ENCODE measurements at regions not wholly inside any gene's neighbourhood (a gene's known extent, or its start where the extent isn't known, plus 50 kb on each side); places are given as distances from the start of the nearest gene placed in this dataset.

- H2AFZ ChIP-seq (ENCODE audit: low read length), result no peak overlapping the region
- H3K9me3 ChIP-seq (ENCODE audit: low read length), result no peaks in the 10 kb centered on the region
- H3F3A ChIP-seq (ENCODE audit: insufficient read depth, low read length), result no peaks in the 10 kb centered on the region
- H3K4me3 ChIP-seq (ENCODE audit: low read depth, low read length, poor library complexity, severe bottlenecking), result no peak overlapping the region
- H3K4me2 ChIP-seq (ENCODE audit: low read length), result no peak overlapping the region
- TF ChIP-seq EZH2 (IDR thresholded peaks at IDR 0.05; ENCODE audit: borderline replicate concordance, low read length), result no peak
- TF ChIP-seq, protein P1, sequence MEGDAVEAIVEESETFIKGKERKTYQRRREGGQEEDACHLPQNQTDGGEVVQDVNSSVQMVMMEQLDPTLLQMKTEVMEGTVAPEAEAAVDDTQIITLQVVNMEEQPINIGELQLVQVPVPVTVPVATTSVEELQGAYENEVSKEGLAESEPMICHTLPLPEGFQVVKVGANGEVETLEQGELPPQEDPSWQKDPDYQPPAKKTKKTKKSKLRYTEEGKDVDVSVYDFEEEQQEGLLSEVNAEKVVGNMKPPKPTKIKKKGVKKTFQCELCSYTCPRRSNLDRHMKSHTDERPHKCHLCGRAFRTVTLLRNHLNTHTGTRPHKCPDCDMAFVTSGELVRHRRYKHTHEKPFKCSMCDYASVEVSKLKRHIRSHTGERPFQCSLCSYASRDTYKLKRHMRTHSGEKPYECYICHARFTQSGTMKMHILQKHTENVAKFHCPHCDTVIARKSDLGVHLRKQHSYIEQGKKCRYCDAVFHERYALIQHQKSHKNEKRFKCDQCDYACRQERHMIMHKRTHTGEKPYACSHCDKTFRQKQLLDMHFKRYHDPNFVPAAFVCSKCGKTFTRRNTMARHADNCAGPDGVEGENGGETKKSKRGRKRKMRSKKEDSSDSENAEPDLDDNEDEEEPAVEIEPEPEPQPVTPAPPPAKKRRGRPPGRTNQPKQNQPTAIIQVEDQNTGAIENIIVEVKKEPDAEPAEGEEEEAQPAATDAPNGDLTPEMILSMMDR (IDR thresholded peaks at IDR 0.05; ENCODE audit: low read length), result no peak
- H3K4me1 ChIP-seq (ENCODE audit: insufficient read depth, low read length, severe bottlenecking), result no peaks in the 10 kb centered on the region
- no peaks in the 10 kb centered on the region for H3K79me2 ChIP-seq (ENCODE audit: insufficient read depth, low read length)
- no peaks in the 10 kb centered on the region for H3K9me2 ChIP-seq (ENCODE audit: low read depth, low read length)
- H3K27me3 ChIP-seq (ENCODE audit: insufficient read depth, low read length), result no peaks in the 10 kb centered on the region
- no peak overlapping the region for H3K27ac ChIP-seq (ENCODE audit: low read depth, low read length, poor library complexity, severe bottlenecking)
- no peaks in the 10 kb centered on the region for H4K20me1 ChIP-seq (ENCODE audit: insufficient read depth, low read length)
- H3K9ac ChIP-seq (ENCODE audit: low read length), result no peak overlapping the region
- H3K36me3 ChIP-seq (ENCODE audit: insufficient read depth, low read length), result no peaks in the 10 kb centered on the region
Measured at GRCh38 chr6:18562726-18563125, 175.6 kb downstream of the RNF144B start.

- no peaks in the 10 kb centered on the region for H3K36me3 ChIP-seq (ENCODE audit: insufficient read depth, low read length)
- H3K4me2 ChIP-seq (ENCODE audit: low read length), result no peak overlapping the region
- no peak overlapping the region for H3K9ac ChIP-seq (ENCODE audit: low read length)
- H2AFZ ChIP-seq (ENCODE audit: low read length), result no peak overlapping the region
- TF ChIP-seq, protein P1 (IDR thresholded peaks at IDR 0.05; ENCODE audit: low read length), result no peak
- no peak for TF ChIP-seq EZH2 (IDR thresholded peaks at IDR 0.05; ENCODE audit: borderline replicate concordance, low read length)
- H4K20me1 ChIP-seq (ENCODE audit: insufficient read depth, low read length), result no peaks in the 10 kb centered on the region
- no peaks in the 10 kb centered on the region for H3K9me3 ChIP-seq (ENCODE audit: low read length)
- H3K9me2 ChIP-seq (ENCODE audit: low read depth, low read length), result no peaks in the 10 kb centered on the region
- no peak overlapping the region for H3K4me3 ChIP-seq (ENCODE audit: low read depth, low read length, poor library complexity, severe bottlenecking)
- no peak overlapping the region for H3K27ac ChIP-seq (ENCODE audit: low read depth, low read length, poor library complexity, severe bottlenecking)
- H3K27me3 ChIP-seq (ENCODE audit: insufficient read depth, low read length), result no peaks in the 10 kb centered on the region
- no peaks in the 10 kb centered on the region for H3F3A ChIP-seq (ENCODE audit: insufficient read depth, low read length)
- H3K4me1 ChIP-seq (ENCODE audit: insufficient read depth, low read length, severe bottlenecking), result no peaks in the 10 kb centered on the region
- H3K79me2 ChIP-seq (ENCODE audit: insufficient read depth, low read length), result no peaks in the 10 kb centered on the region
Measured at GRCh38 chr6:18564775-18565174, 177.6 kb downstream of the RNF144B start.

- Histone ChIP-seq H4K20me1 (ENCODE audit: insufficient read depth, low read length) (no peaks in the 10 kb centered on the region), H3K9me3 (ENCODE audit: low read length) (no peaks in the 10 kb centered on the region), H3K4me3 (ENCODE audit: low read depth, low read length, poor library complexity, severe bottlenecking) (no peak overlapping the region), H3K4me1 (ENCODE audit: insufficient read depth, low read length, severe bottlenecking) (no peaks in the 10 kb centered on the region), H3K9me2 (ENCODE audit: low read depth, low read length) (no peaks in the 10 kb centered on the region), H2AFZ (ENCODE audit: low read length) (no peak overlapping the region), H3K79me2 (ENCODE audit: insufficient read depth, low read length) (no peaks in the 10 kb centered on the region), H3K9ac (ENCODE audit: low read length) (no peak overlapping the region), H3F3A (ENCODE audit: insufficient read depth, low read length) (no peaks in the 10 kb centered on the region), H3K27me3 (ENCODE audit: insufficient read depth, low read length) (no peaks in the 10 kb centered on the region), H3K4me2 (ENCODE audit: low read length) (no peak overlapping the region), H3K27ac (ENCODE audit: low read depth, low read length, poor library complexity, severe bottlenecking) (no peak overlapping the region), H3K36me3 (ENCODE audit: insufficient read depth, low read length) (no peaks in the 10 kb centered on the region)
- no peak for TF ChIP-seq EZH2 (IDR thresholded peaks at IDR 0.05; ENCODE audit: borderline replicate concordance, low read length)
Measured at GRCh38 chr6:18565231-18565630, 178.1 kb downstream of the RNF144B start.

- Histone ChIP-seq H4K20me1 (ENCODE audit: insufficient read depth, low read length) (no peaks in the 10 kb centered on the region), H3K9me3 (ENCODE audit: low read length) (no peaks in the 10 kb centered on the region), H3K27ac (ENCODE audit: low read depth, low read length, poor library complexity, severe bottlenecking) (no peak overlapping the region), H3K9ac (ENCODE audit: low read length) (no peak overlapping the region), H3K4me2 (ENCODE audit: low read length) (no peak overlapping the region), H3K9me2 (ENCODE audit: low read depth, low read length) (no peaks in the 10 kb centered on the region), H3F3A (ENCODE audit: insufficient read depth, low read length) (no peaks in the 10 kb centered on the region), H3K4me3 (ENCODE audit: low read depth, low read length, poor library complexity, severe bottlenecking) (no peak overlapping the region), H3K4me1 (ENCODE audit: insufficient read depth, low read length, severe bottlenecking) (no peaks in the 10 kb centered on the region), H3K79me2 (ENCODE audit: insufficient read depth, low read length) (no peaks in the 10 kb centered on the region), H3K27me3 (ENCODE audit: insufficient read depth, low read length) (no peaks in the 10 kb centered on the region), H2AFZ (ENCODE audit: low read length) (no peak overlapping the region), H3K36me3 (ENCODE audit: insufficient read depth, low read length) (no peaks in the 10 kb centered on the region)
- no peak for TF ChIP-seq EZH2 (IDR thresholded peaks at IDR 0.05; ENCODE audit: borderline replicate concordance, low read length)
- TF ChIP-seq, protein P1 (IDR thresholded peaks at IDR 0.05; ENCODE audit: low read length), result no peak
Measured at GRCh38 chr6:18567380-18567779, 180.2 kb downstream of the RNF144B start.

All from OCI-LY1 (cell line).